ENCODE measurements at regions not wholly inside any gene's neighbourhood (a gene's known extent, or its start where the extent isn't known, plus 50 kb on each side); places are given as distances from the start of the nearest gene placed in this dataset.

DNA sequence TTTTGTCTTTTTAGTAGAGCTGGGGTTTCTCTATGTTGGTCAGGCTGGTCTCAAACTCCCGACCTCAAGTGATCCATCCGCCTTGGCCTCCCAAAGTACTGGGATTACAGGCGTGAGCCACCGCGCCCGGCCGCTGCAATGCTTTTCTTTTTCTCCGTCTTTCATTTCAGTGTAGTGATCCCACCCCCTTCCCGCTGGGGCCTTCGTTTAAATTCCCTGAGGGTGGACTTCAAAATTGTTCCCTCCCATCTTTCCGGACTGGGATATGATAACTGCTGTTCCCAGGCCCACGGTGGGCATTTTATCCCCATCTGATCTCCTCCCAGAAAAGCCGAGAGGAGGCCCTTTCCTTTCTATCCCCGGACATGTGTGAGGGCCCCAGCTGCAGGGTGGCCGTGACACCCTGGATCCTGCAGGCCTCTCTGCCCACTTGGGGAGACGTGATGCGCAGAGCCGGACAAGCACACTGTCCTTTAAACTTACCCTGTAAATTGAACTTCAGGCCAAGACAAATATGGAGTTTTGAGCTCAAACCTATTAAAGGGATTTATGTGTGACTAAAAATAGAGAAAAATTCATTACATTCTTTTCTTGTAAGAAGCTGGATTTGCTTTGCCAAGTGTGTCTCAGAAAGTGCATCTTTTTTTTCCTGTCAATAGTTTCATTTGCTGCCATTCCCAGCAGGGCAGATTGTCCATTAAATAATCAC, 54.5 kb upstream of the AFF3 start:
- Mint-ChIP-seq H3K4me1 (ENCODE audit: low read depth, unreplicated experiment) (peaks cover 17% of the 10 kb centered on the region), H3K27me3 (ENCODE audit: low read depth, unreplicated experiment) (peaks cover 2% of the 10 kb centered on the region), H3K4me3 (ENCODE audit: unreplicated experiment) (no peak overlapping the region), H3K36me3 (ENCODE audit: low read depth, unreplicated experiment) (peaks cover 3% of the 10 kb centered on the region), H3K9me3 (ENCODE audit: unreplicated experiment) (peaks cover 3% of the 10 kb centered on the region), H3K27ac (ENCODE audit: unreplicated experiment) (no peak overlapping the region)
- FAIRE-seq = no peak
- Histone ChIP-seq H3K27me3 (ENCODE audit: insufficient read depth, low read length) (no peaks in the 10 kb centered on the region), H3K27ac (ENCODE audit: low read depth, low read length) (no peak overlapping the region), H2AFZ (ENCODE audit: low read depth, low read length) (no peak overlapping the region), H3K79me2 (ENCODE audit: insufficient read depth, low read length) (no peaks in the 10 kb centered on the region), H3K4me2 (ENCODE audit: low read length) (peak overlapping the region; percentile 46), H3K36me3 (ENCODE audit: insufficient read depth, low read length) (no peaks in the 10 kb centered on the region), H3K9ac (ENCODE audit: low read length) (no peak overlapping the region), H4K20me1 (ENCODE audit: insufficient read depth, low read length) (no peaks in the 10 kb centered on the region), H3K4me3 (ENCODE audit: insufficient read depth, low read depth, low read length) (no peak overlapping the region), H3K9me3 (ENCODE audit: insufficient read depth, low read depth, low read length) (no peaks in the 10 kb centered on the region), H3K4me1 (ENCODE audit: insufficient read depth, low read length) (peaks cover 23% of the 10 kb centered on the region)
- peak; percentile 38 for DNase-seq (ENCODE audit: low read depth)
- TF ChIP-seq EZH2 (IDR thresholded peaks at IDR 0.05; ENCODE audit: insufficient read depth, low read length) = no peak
- TF ChIP-seq, protein P1, sequence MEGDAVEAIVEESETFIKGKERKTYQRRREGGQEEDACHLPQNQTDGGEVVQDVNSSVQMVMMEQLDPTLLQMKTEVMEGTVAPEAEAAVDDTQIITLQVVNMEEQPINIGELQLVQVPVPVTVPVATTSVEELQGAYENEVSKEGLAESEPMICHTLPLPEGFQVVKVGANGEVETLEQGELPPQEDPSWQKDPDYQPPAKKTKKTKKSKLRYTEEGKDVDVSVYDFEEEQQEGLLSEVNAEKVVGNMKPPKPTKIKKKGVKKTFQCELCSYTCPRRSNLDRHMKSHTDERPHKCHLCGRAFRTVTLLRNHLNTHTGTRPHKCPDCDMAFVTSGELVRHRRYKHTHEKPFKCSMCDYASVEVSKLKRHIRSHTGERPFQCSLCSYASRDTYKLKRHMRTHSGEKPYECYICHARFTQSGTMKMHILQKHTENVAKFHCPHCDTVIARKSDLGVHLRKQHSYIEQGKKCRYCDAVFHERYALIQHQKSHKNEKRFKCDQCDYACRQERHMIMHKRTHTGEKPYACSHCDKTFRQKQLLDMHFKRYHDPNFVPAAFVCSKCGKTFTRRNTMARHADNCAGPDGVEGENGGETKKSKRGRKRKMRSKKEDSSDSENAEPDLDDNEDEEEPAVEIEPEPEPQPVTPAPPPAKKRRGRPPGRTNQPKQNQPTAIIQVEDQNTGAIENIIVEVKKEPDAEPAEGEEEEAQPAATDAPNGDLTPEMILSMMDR (IDR thresholded peaks at IDR 0.05; ENCODE audit: insufficient read depth, low read depth, low read length) = no peak

DNA sequence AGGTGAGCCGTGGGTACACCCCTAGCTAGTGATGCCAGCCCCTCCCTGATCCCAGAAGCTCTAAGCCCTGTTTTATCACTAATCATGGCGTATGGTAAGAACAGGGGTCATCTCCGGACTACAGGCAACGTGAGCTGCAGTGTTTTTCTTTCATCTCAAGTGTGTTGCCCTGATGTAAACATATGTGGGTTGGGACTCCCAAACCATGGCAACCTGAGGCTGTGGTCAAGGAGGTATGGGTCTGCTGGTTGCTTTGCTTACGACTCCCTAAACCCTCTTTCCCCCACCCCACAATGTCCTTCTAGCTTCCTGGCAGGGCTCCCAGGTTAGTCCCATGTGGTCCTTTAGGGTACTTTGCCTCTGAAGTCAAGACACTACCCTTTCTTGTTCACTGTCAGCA, 53.6 kb upstream of the AFF3 start:
- Mint-ChIP-seq H3K27ac (ENCODE audit: unreplicated experiment) (no peak overlapping the region), H3K4me3 (ENCODE audit: unreplicated experiment) (no peak overlapping the region), H3K27me3 (ENCODE audit: low read depth, unreplicated experiment) (peaks cover 2% of the 10 kb centered on the region), H3K4me1 (ENCODE audit: low read depth, unreplicated experiment) (peaks cover 17% of the 10 kb centered on the region), H3K9me3 (ENCODE audit: unreplicated experiment) (peaks cover 5% of the 10 kb centered on the region), H3K36me3 (ENCODE audit: low read depth, unreplicated experiment) (peaks cover 3% of the 10 kb centered on the region)
- no peaks in the 10 kb centered on the region for H3K79me2 ChIP-seq (ENCODE audit: insufficient read depth, low read length)
- H3K4me1 ChIP-seq (ENCODE audit: insufficient read depth, low read length) = peaks cover 23% of the 10 kb centered on the region
- H3K27me3 ChIP-seq (ENCODE audit: insufficient read depth, low read length) = no peaks in the 10 kb centered on the region
- no peak overlapping the region for H3K4me2 ChIP-seq (ENCODE audit: low read length)
- H2AFZ ChIP-seq (ENCODE audit: low read depth, low read length) = no peak overlapping the region
- no peaks in the 10 kb centered on the region for H4K20me1 ChIP-seq (ENCODE audit: insufficient read depth, low read length)
- H3K9me3 ChIP-seq (ENCODE audit: insufficient read depth, low read depth, low read length) = no peaks in the 10 kb centered on the region
- no peak overlapping the region for H3K9ac ChIP-seq (ENCODE audit: low read length)
- FAIRE-seq = no peak
- H3K27ac ChIP-seq (ENCODE audit: low read depth, low read length) = no peak overlapping the region
- TF ChIP-seq EZH2 (IDR thresholded peaks at IDR 0.05; ENCODE audit: insufficient read depth, low read length) = no peak
- TF ChIP-seq, protein P1 (IDR thresholded peaks at IDR 0.05; ENCODE audit: insufficient read depth, low read depth, low read length) = no peak
- DNase-seq (ENCODE audit: low read depth) = no peak
- H3K36me3 ChIP-seq (ENCODE audit: insufficient read depth, low read length) = no peaks in the 10 kb centered on the region
- H3K4me3 ChIP-seq (ENCODE audit: insufficient read depth, low read depth, low read length) = no peak overlapping the region

DNA sequence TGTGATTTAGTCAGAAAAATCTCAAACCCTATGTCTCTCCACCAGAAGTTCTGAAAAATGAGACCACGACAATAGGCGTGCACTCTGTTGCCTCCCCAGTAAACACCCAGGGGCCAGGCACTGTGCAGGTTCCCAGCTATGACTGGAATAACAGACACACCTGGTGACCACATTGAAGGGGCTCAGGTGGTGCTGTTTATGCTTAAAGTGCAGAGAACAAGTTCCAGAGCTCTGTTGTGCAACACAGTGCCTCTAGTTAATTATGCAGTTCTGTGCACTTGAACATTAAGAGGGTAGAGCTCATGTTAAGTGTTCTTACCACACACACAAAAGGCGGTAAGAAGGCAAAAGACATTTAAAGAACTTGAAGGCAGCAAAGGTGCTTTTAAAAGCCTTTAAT, 52.6 kb upstream of the AFF3 start:
- no peak overlapping the region for H2AFZ ChIP-seq (ENCODE audit: low read depth, low read length)
- H3K4me3 ChIP-seq (ENCODE audit: insufficient read depth, low read depth, low read length) = no peak overlapping the region
- no peak for TF ChIP-seq EZH2 (IDR thresholded peaks at IDR 0.05; ENCODE audit: insufficient read depth, low read length)
- TF ChIP-seq, protein P1 (IDR thresholded peaks at IDR 0.05; ENCODE audit: insufficient read depth, low read depth, low read length) = no peak
- H3K79me2 ChIP-seq (ENCODE audit: insufficient read depth, low read length) = no peaks in the 10 kb centered on the region
- Mint-ChIP-seq H3K27ac (ENCODE audit: unreplicated experiment) (no peak overlapping the region), H3K4me1 (ENCODE audit: low read depth, unreplicated experiment) (peaks cover 17% of the 10 kb centered on the region), H3K27me3 (ENCODE audit: low read depth, unreplicated experiment) (peaks cover 2% of the 10 kb centered on the region), H3K36me3 (ENCODE audit: low read depth, unreplicated experiment) (peaks cover 1% of the 10 kb centered on the region), H3K4me3 (ENCODE audit: unreplicated experiment) (no peak overlapping the region), H3K9me3 (ENCODE audit: unreplicated experiment) (peaks cover 5% of the 10 kb centered on the region)
- DNase-seq (ENCODE audit: low read depth) (no peak), FAIRE-seq (no peak)
- no peaks in the 10 kb centered on the region for H4K20me1 ChIP-seq (ENCODE audit: insufficient read depth, low read length)
- no peak overlapping the region for H3K9ac ChIP-seq (ENCODE audit: low read length)
- H3K36me3 ChIP-seq (ENCODE audit: insufficient read depth, low read length) = no peaks in the 10 kb centered on the region
- H3K4me1 ChIP-seq (ENCODE audit: insufficient read depth, low read length) = peaks cover 23% of the 10 kb centered on the region
- no peak overlapping the region for H3K4me2 ChIP-seq (ENCODE audit: low read length)
- H3K27me3 ChIP-seq (ENCODE audit: insufficient read depth, low read length) = no peaks in the 10 kb centered on the region
- no peaks in the 10 kb centered on the region for H3K9me3 ChIP-seq (ENCODE audit: insufficient read depth, low read depth, low read length)
- no peak overlapping the region for H3K27ac ChIP-seq (ENCODE audit: low read depth, low read length)

All from astrocyte (in vitro differentiated cells and primary cell).